HAP-1 (cell line): ENCODE measurements at regions not wholly inside any gene's neighbourhood (a gene's known extent, or its start where the extent isn't known, plus 50 kb on each side); places are given as distances from the start of the nearest gene placed in this dataset.
A peak's percentile ranks its signal among the peaks of the same experiment; 100 is the strongest.

Experiments used
- DNase-seq, 2 experiments: peaks; one replicate each; pipeline ENCODE4 v3.0.0-alpha.2; 2016 to 2020; ENCODE audit warnings: low spot score in 2 of 2
- H3K27me3 ChIP-seq: fragments of 250-450 bp; sonication (Bioruptor Pico); 2 replicates; pipeline ENCODE4 v1.5.1; 2020; ENCODE audit warnings: low read depth, mild to moderate bottlenecking, moderate library complexity
- H3K36me3 ChIP-seq: fragments of 250-450 bp; sonication (Bioruptor Pico); replicated peaks from 2 replicates; pipeline ENCODE4 v1.5.1; 2020; ENCODE audit warnings: mild to moderate bottlenecking
- H3K4me1 ChIP-seq: fragments of 250-450 bp; sonication (Bioruptor Pico); 2 replicates; pipeline ENCODE4 v1.5.1; 2020; ENCODE audit warnings: mild to moderate bottlenecking
- H3K4me3 ChIP-seq: fragments of 250-450 bp; sonication (Bioruptor Pico); 2 replicates; pipeline ENCODE4 v1.5.1; 2020; ENCODE audit warnings: mild to moderate bottlenecking, moderate library complexity
- H3K9me3 ChIP-seq: fragments of 250-450 bp; sonication (Bioruptor Pico); 2 replicates; pipeline ENCODE4 v1.5.1; 2020; ENCODE audit warnings: mild to moderate bottlenecking, moderate library complexity
- in situ Hi-C: fragments of 300-500 bp; cut with MboI; formaldehyde crosslinking; loops from 3 replicates; pipeline ENCODE4 v1.14.3; 2020; ENCODE audit warnings: low sequenced_read_pairs, inconsistent platforms, mixed read lengths

- no peaks in the 10 kb centered on the region for H3K27me3 ChIP-seq
- H3K9me3 ChIP-seq = no peaks in the 10 kb centered on the region
- in situ Hi-C loops = no loop called here
These were observed 423.4 kb downstream of the ZIC1 start for GRCh38 chr3:147832611-147833010.

GRCh38 chr3:147836330-147836729 is 427.2 kb downstream of the ZIC1 start:
- H3K9me3 ChIP-seq = no peaks in the 10 kb centered on the region
- H3K36me3 ChIP-seq = no peaks in the 10 kb centered on the region
- H3K4me3 ChIP-seq = no peak overlapping the region
- H3K27me3 ChIP-seq = no peaks in the 10 kb centered on the region
- in situ Hi-C loops = no loop called here
- H3K4me1 ChIP-seq = no peaks in the 10 kb centered on the region
- DNase-seq = no peak

More at GRCh38 chr3:147832611-147833010, 423.4 kb downstream of the ZIC1 start:
- Histone ChIP-seq H3K36me3 (no peaks in the 10 kb centered on the region), H3K4me1 (no peaks in the 10 kb centered on the region), H3K4me3 (no peak overlapping the region)
- no peak for DNase-seq

GRCh38 chr3:147838652-147839051 is 429.5 kb downstream of the ZIC1 start:
- Histone ChIP-seq H3K27me3 (no peaks in the 10 kb centered on the region), H3K4me3 (no peak overlapping the region), H3K4me1 (no peaks in the 10 kb centered on the region), H3K36me3 (no peaks in the 10 kb centered on the region), H3K9me3 (no peaks in the 10 kb centered on the region)
- in situ Hi-C loops = no loop called here
- DNase-seq = no peak

- H3K9me3 ChIP-seq = no peaks in the 10 kb centered on the region
- no peak for DNase-seq
- H3K36me3 ChIP-seq = no peaks in the 10 kb centered on the region
- in situ Hi-C loops = no loop called here
- no peaks in the 10 kb centered on the region for H3K4me1 ChIP-seq
- no peaks in the 10 kb centered on the region for H3K27me3 ChIP-seq
- H3K4me3 ChIP-seq = no peak overlapping the region
These were observed 434.2 kb downstream of the ZIC1 start for GRCh38 chr3:147843331-147843730.

GRCh38 chr3:147846293-147846692 is 437.1 kb downstream of the ZIC1 start:
- Histone ChIP-seq H3K4me1 (no peaks in the 10 kb centered on the region), H3K36me3 (no peaks in the 10 kb centered on the region), H3K9me3 (no peaks in the 10 kb centered on the region), H3K27me3 (no peaks in the 10 kb centered on the region), H3K4me3 (no peak overlapping the region)
- no peak for DNase-seq
- in situ Hi-C loops = no loop called here

- Histone ChIP-seq H3K27me3 (no peaks in the 10 kb centered on the region), H3K4me1 (no peaks in the 10 kb centered on the region), H3K36me3 (no peaks in the 10 kb centered on the region), H3K9me3 (no peaks in the 10 kb centered on the region), H3K4me3 (no peak overlapping the region)
- peak; percentile 8 to 41 for DNase-seq
- in situ Hi-C loops = no loop called here
These were observed 437.8 kb downstream of the ZIC1 start for GRCh38 chr3:147846854-147847478.

- H3K4me3 ChIP-seq = no peak overlapping the region
- in situ Hi-C loops = no loop called here
- no peaks in the 10 kb centered on the region for H3K36me3 ChIP-seq
- no peaks in the 10 kb centered on the region for H3K27me3 ChIP-seq
- no peak for DNase-seq
- H3K4me1 ChIP-seq = no peaks in the 10 kb centered on the region
- no peaks in the 10 kb centered on the region for H3K9me3 ChIP-seq
These were observed 441.9 kb downstream of the ZIC1 start for GRCh38 chr3:147851062-147851461.

GRCh38 chr3:147854542-147854941 is 445.4 kb downstream of the ZIC1 start:
- no peak for DNase-seq
- no peaks in the 10 kb centered on the region for H3K27me3 ChIP-seq

GRCh38 chr3:147864754-147865354 is 455.7 kb downstream of the ZIC1 start:
- Histone ChIP-seq H3K9me3 (no peaks in the 10 kb centered on the region), H3K36me3 (no peaks in the 10 kb centered on the region)
- no peak for DNase-seq

More at GRCh38 chr3:147854542-147854941, 445.4 kb downstream of the ZIC1 start:
- Histone ChIP-seq H3K4me1 (no peaks in the 10 kb centered on the region), H3K9me3 (no peaks in the 10 kb centered on the region), H3K4me3 (no peak overlapping the region), H3K36me3 (no peaks in the 10 kb centered on the region)
- in situ Hi-C loops = no loop called here

GRCh38 chr3:147866561-147866960 is 457.4 kb downstream of the ZIC1 start:
- DNase-seq = no peak
- no peaks in the 10 kb centered on the region for H3K4me1 ChIP-seq
- no peaks in the 10 kb centered on the region for H3K9me3 ChIP-seq
- no peak overlapping the region for H3K4me3 ChIP-seq
- in situ Hi-C loops = no loop called here
- no peaks in the 10 kb centered on the region for H3K27me3 ChIP-seq
- H3K36me3 ChIP-seq = no peaks in the 10 kb centered on the region

More at GRCh38 chr3:147864754-147865354, 455.7 kb downstream of the ZIC1 start:
- no peaks in the 10 kb centered on the region for H3K4me1 ChIP-seq
- no peaks in the 10 kb centered on the region for H3K27me3 ChIP-seq
- in situ Hi-C loops = no loop called here
- no peak overlapping the region for H3K4me3 ChIP-seq

- in situ Hi-C loops = no loop called here
- H3K27me3 ChIP-seq = no peaks in the 10 kb centered on the region
- DNase-seq = no peak
- H3K36me3 ChIP-seq = no peaks in the 10 kb centered on the region
- no peaks in the 10 kb centered on the region for H3K9me3 ChIP-seq
- no peaks in the 10 kb centered on the region for H3K4me1 ChIP-seq
- H3K4me3 ChIP-seq = no peak overlapping the region
These were observed 463.4 kb downstream of the ZIC1 start for GRCh38 chr3:147872568-147872967.

- no peak for DNase-seq
- Histone ChIP-seq H3K27me3 (no peaks in the 10 kb centered on the region), H3K36me3 (no peaks in the 10 kb centered on the region), H3K9me3 (no peaks in the 10 kb centered on the region), H3K4me1 (no peaks in the 10 kb centered on the region), H3K4me3 (no peak overlapping the region)
- in situ Hi-C loops = no loop called here
These were observed 466.3 kb downstream of the ZIC1 start for GRCh38 chr3:147875498-147875897.

- Histone ChIP-seq H3K9me3 (no peaks in the 10 kb centered on the region), H3K4me3 (no peak overlapping the region), H3K27me3 (no peaks in the 10 kb centered on the region), H3K36me3 (no peaks in the 10 kb centered on the region), H3K4me1 (no peaks in the 10 kb centered on the region)
- in situ Hi-C loops = no loop called here
- DNase-seq = no peak
These were observed 472.8 kb downstream of the ZIC1 start for GRCh38 chr3:147881933-147882332.

- DNase-seq = no peak
- no peaks in the 10 kb centered on the region for H3K27me3 ChIP-seq
- H3K36me3 ChIP-seq = no peaks in the 10 kb centered on the region
- in situ Hi-C loops = no loop called here
- no peak overlapping the region for H3K4me3 ChIP-seq
- H3K4me1 ChIP-seq = no peaks in the 10 kb centered on the region
- no peaks in the 10 kb centered on the region for H3K9me3 ChIP-seq
These were observed 477.7 kb downstream of the ZIC1 start for GRCh38 chr3:147886879-147887278.

- H3K4me3 ChIP-seq = no peak overlapping the region
- no peaks in the 10 kb centered on the region for H3K36me3 ChIP-seq
- in situ Hi-C loops = no loop called here
- no peaks in the 10 kb centered on the region for H3K4me1 ChIP-seq
- DNase-seq = no peak
- no peaks in the 10 kb centered on the region for H3K27me3 ChIP-seq
- H3K9me3 ChIP-seq = no peaks in the 10 kb centered on the region
These were observed 478.6 kb downstream of the ZIC1 start for GRCh38 chr3:147887797-147888196.
